HUES64 (cell line): ENCODE measurements at regions not wholly inside any gene's neighbourhood (a gene's known extent, or its start where the extent isn't known, plus 50 kb on each side); places are given as distances from the start of the nearest gene placed in this dataset.
"Not testable (repeated sequence)": the region's sequence is repeated elsewhere in the genome, so short reads cannot be mapped to it uniquely, and the experiment has no call there.

Source experiments
- H3K27ac ChIP-seq: 2 replicates; pipeline ENCODE4 v1.7.0; 2013; ENCODE audit warnings: low read depth, low read length, inconsistent platforms
- H3K27me3 ChIP-seq: 2 replicates; pipeline ENCODE4 v1.6.1; 2013; ENCODE audit warnings: mild to moderate bottlenecking, low read length; ENCODE audit not compliant: insufficient read depth
- H3K36me3 ChIP-seq: 2 replicates; pipeline ENCODE4 v1.6.1; 2013; ENCODE audit warnings: mild to moderate bottlenecking, low read length; ENCODE audit not compliant: insufficient read depth
- H3K4me1 ChIP-seq: 2 replicates; pipeline ENCODE4 v1.6.1; 2013; ENCODE audit warnings: mild to moderate bottlenecking, low read length, moderate library complexity; ENCODE audit not compliant: insufficient read depth
- H3K4me3 ChIP-seq: 2 replicates; pipeline ENCODE4 v1.5.1; 2013; ENCODE audit warnings: mild to moderate bottlenecking, low read length, moderate library complexity
- H3K9ac ChIP-seq: 2 replicates; pipeline ENCODE4 v1.6.1; 2013; ENCODE audit warnings: mild to moderate bottlenecking, low read depth, low read length
- H3K9me3 ChIP-seq: 2 replicates; pipeline ENCODE4 v1.6.1; 2013; ENCODE audit warnings: low read depth, low read length; ENCODE audit not compliant: insufficient read depth
- WGBS: fragments of 150-250, 120-280 bp; methylation state at CpG from one replicate; pipeline ENCODE4 v1.1.7; 2013; ENCODE audit warnings: missing lambda C conversion rate; 5-methylcytosine and 5-hydroxymethylcytosine counted together

DNA sequence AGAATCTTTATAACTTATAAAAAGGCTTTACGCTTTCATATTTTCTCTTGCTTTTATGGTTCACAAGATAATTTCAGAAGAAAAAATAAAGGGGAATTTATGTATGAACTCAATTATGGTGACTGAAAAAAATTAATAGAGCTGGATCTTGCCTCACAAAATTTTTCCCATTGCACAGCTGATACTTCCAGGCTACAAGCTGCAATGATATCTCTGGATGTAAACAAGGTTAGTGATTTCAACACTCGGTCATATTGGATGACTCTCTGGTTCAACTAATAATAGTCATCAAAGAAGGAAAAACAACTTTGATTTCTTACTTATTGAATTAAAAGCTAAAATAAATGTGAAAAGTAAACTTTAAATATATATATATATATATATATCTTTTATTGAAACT is 868.0 kb downstream of the FAT4 start:
- peaks cover 12% of the 10 kb centered on the region for H3K4me1 ChIP-seq
- no peaks in the 10 kb centered on the region for H3K27me3 ChIP-seq
- no peak overlapping the region for H3K4me3 ChIP-seq
- WGBS: 100% methylated on average over 1 of the region's 2 CpGs
- no peaks in the 10 kb centered on the region for H3K9me3 ChIP-seq
- no peak overlapping the region for H3K9ac ChIP-seq
- no peaks in the 10 kb centered on the region for H3K36me3 ChIP-seq
- no peak overlapping the region for H3K27ac ChIP-seq

DNA sequence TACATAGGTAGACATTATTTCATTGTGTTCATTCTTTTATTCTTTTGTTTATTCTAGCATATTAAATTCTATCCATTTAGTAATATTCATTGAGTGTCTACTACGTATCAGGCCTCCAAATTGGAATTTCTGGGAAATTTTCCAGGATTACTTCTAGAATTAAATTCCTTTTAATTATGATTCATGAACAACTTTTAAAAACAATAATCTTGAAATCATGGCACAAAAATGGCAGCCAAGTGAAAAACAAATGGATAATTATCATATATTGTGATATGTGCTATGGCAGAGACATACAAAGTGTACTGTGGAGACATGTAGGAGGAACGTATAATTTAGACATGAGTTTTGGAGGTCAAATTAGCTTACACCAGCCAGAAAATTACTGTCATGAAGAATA is 868.5 kb downstream of the FAT4 start:
- H3K27ac ChIP-seq: no peak overlapping the region
- H3K9me3 ChIP-seq: no peaks in the 10 kb centered on the region
- 100% methylated on average over 1 of the region's 2 CpGs for WGBS
- no peak overlapping the region for H3K9ac ChIP-seq
- no peaks in the 10 kb centered on the region for H3K27me3 ChIP-seq
- no peaks in the 10 kb centered on the region for H3K36me3 ChIP-seq
- H3K4me3 ChIP-seq: no peak overlapping the region
- peaks cover 12% of the 10 kb centered on the region for H3K4me1 ChIP-seq

DNA sequence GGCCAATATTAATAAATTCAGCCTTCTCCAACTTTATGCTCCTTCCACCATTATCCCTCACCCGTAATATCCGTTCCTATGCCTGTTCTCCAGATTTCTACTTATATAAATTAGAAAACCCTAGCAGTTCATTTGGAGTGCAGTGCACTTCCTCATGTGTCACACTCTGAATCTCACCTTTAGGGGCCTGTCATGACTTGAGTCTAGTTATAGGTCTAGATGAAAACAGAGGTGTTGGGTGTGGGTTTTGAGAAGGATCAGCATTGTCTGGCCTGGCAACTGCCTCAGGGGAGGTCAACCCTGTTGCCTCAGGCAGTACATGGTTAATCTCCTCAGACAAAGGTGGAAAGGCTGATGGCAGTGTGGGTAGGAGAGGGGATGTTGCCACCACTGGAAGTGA is 876.8 kb downstream of the FAT4 start:
- no peaks in the 10 kb centered on the region for H3K9me3 ChIP-seq
- H3K9ac ChIP-seq: no peak overlapping the region
- no peaks in the 10 kb centered on the region for H3K27me3 ChIP-seq
- no peak overlapping the region for H3K4me3 ChIP-seq
- no peaks in the 10 kb centered on the region for H3K4me1 ChIP-seq
- H3K27ac ChIP-seq: no peak overlapping the region
- WGBS: 91% methylated on average over 2 of the region's 2 CpGs
- H3K36me3 ChIP-seq: no peaks in the 10 kb centered on the region

DNA sequence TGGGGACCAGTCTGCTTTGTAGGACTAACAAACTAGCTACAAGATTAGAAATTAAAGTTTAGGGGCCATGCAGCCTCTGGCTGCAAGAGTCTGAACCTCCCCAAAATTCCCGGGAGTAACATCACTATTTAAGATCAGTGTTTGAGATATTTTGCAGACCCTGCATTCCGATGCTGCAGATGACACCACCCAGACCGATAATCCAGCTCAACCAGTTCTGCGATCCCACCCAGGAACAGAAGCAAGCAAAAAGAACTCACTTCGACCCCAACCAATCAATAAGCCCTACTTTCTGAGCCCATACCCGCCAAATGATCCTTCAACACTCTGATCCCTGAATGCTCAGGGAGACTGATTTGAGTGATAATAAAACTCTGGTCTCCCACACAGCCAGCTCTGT is 877.8 kb downstream of the FAT4 start:
- H3K36me3 ChIP-seq: no peaks in the 10 kb centered on the region
- 98% methylated on average over 6 of the region's 6 CpGs for WGBS
- no peak overlapping the region for H3K27ac ChIP-seq
- no peaks in the 10 kb centered on the region for H3K9me3 ChIP-seq
- no peaks in the 10 kb centered on the region for H3K4me1 ChIP-seq
- no peak overlapping the region for H3K9ac ChIP-seq
- H3K4me3 ChIP-seq: no peak overlapping the region
- no peaks in the 10 kb centered on the region for H3K27me3 ChIP-seq

DNA sequence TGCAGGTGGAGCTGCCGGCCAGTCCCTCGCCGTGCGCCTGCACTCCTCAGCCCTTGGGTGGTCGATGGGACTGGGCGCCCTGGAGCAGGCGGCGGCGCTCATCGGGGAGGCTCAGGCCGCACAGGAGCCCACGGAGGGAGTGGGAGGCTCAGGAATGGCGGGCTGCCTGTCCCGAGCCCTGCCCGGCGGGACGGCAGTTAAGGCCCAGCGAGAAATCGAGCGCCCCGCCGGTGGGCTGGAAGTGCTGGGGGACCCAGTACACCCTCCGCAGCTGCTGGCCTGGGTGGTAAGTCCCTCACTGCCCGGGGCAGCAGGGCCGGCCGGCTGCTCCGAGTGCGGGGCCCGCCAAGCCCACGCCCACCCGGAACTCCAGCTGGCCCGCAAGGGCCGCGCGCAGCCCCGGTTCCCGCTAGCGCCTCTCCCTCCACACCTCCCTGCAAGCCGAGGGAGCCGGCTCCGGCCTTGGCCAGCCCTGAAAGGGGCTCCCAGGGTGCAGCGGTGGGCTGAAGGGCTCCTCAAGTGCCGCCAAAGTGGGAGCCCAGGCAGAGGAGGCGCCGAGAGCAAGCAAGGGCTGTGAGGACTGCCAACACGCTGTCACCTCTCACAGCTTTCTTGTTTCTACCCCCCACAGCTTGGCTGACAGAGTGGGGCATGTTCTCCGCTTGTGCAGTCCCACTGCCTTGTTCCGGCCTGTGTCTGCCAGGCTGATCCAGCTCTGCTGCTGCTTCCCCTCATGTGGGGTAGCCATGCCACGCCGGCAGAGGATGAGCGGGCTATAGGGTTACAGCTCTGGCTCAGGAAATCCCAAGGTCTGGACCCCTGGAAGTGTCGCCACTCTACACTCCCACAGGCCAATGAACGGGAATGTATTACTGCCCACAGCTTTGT is 886.7 kb downstream of the FAT4 start:
- H3K27ac ChIP-seq, H3K4me1 ChIP-seq, H3K9me3 ChIP-seq, H3K9ac ChIP-seq, H3K4me3 ChIP-seq, H3K36me3 ChIP-seq, H3K27me3 ChIP-seq: not testable (repeated sequence)
- WGBS: 94% methylated on average over 53 of the region's 53 CpGs

DNA sequence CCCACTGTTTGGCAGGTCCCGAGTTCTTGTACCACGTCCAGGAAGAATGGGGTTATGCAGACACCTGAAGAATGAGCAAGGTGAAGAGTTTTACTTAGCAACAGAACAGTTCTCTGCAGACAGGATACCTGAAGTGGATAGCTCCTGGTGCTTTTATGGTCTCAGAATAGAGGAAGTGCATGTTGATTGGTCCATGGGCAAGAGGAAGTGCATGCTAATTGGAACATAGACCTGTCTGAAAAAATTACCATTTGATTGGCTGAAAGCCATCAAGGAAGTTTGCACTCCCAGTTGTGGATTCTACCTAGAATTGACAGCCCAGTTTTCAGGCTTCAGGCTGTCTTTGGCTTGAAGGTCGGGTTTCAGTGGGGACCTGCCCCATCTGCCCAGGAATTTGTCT is 887.5 kb downstream of the FAT4 start:
- Histone ChIP-seq H3K27me3 (no peaks in the 10 kb centered on the region), H3K9me3 (peaks cover 4% of the 10 kb centered on the region; the same call in 1 of the 2 replicates), H3K36me3 (no peaks in the 10 kb centered on the region), H3K4me3 (no peak overlapping the region), H3K4me1 (no peaks in the 10 kb centered on the region), H3K27ac (no peak overlapping the region), H3K9ac (no peak overlapping the region)
- WGBS: 98% methylated on average over 3 of the region's 3 CpGs

DNA sequence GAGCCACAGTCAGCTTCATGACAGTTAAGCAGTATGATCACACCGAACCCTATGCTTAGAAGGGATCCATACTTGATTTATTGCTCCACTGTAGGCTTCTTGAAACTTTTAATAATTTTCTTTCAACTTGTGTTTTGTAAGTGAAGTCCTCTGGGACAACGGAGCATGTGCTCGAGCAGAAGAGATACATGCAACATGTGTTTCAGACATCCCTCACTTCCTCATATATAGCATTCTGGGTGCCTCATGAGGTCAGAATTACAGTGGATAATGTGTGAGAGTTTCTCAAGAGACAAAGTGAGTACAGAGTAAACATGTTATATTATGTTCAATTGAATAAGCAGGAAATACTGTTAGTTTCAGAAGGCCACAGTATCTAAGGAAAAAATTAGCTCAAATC is 893.2 kb downstream of the FAT4 start:
- no peaks in the 10 kb centered on the region for H3K36me3 ChIP-seq
- 100% methylated on average over 1 of the region's 3 CpGs for WGBS
- no peaks in the 10 kb centered on the region for H3K27me3 ChIP-seq
- H3K9me3 ChIP-seq: no peaks in the 10 kb centered on the region
- no peak overlapping the region for H3K27ac ChIP-seq
- H3K4me1 ChIP-seq: no peaks in the 10 kb centered on the region
- no peak overlapping the region for H3K9ac ChIP-seq
- H3K4me3 ChIP-seq: no peak overlapping the region

DNA sequence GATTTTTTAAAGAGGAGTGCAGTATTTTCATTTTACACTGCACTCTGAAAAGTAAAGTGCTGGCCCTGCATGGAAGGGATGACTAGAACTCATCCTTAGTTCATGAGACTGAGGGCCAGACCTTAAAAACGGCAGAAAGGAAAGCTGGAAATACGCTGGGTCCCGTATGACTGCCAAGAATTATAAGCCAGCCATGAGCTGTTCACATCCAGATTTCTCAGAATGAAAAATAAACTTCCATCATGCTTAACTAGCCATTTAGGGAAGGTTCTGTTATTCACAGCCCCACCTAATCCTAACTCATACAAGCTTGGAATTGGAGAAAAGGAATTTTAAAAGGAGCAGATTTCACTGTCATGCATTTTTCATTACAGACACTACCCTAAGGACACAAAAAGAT is 894.4 kb downstream of the FAT4 start:
- WGBS: over 99% methylated on average over 3 of the region's 3 CpGs

DNA sequence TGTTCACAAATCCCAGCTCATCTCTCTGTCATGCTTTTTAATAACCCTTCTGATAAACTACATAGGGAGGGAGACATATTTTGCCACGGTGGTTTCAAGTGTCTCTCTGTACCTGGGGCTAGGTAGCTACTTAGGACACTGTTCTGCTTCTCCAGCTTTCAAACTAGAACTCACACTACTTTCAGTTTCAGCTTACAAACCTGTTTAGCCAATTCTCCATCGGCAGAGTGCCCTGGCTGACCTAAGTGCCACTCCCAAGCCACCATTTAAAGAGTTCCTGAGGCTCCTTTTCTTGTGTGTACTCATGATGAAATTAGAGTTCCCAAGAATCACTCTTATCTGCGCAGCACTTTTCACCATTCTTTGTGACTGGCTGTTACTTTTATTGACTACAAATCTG is 899.2 kb downstream of the FAT4 start:
- no peaks in the 10 kb centered on the region for H3K9me3 ChIP-seq
- H3K4me1 ChIP-seq: no peaks in the 10 kb centered on the region
- no peak overlapping the region for H3K4me3 ChIP-seq
- no peak overlapping the region for H3K27ac ChIP-seq
- H3K36me3 ChIP-seq: no peaks in the 10 kb centered on the region
- no peak overlapping the region for H3K9ac ChIP-seq
- H3K27me3 ChIP-seq: no peaks in the 10 kb centered on the region
- 96% methylated on average over 3 of the region's 3 CpGs for WGBS

More for the DNA sequence above, 894.4 kb downstream of the FAT4 start:
- H3K9me3 ChIP-seq: no peaks in the 10 kb centered on the region
- H3K4me1 ChIP-seq: no peaks in the 10 kb centered on the region
- H3K9ac ChIP-seq: no peak overlapping the region
- H3K36me3 ChIP-seq: no peaks in the 10 kb centered on the region
- H3K27ac ChIP-seq: no peak overlapping the region
- no peak overlapping the region for H3K4me3 ChIP-seq
- no peaks in the 10 kb centered on the region for H3K27me3 ChIP-seq

DNA sequence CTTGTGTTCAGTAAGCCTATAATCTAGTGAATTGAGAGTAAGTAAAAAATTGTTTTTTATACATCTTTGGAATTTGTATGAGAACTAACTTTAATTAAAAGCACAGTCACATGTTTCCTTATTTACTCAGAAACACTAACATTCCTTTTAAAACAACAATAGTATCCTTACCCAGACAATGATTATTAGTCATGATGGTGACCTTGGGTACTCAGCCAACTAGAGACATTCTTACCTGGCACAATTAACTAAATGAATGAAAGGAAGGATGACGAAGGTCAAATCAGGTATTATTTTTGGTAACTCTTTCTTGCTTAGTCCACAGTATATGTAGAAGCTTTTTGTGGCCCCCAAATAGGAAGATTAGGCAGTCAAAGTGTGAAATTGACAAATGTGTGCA is 901.0 kb downstream of the FAT4 start:
- Histone ChIP-seq H3K9me3 (no peaks in the 10 kb centered on the region), H3K9ac (no peak overlapping the region), H3K27ac (no peak overlapping the region), H3K27me3 (no peaks in the 10 kb centered on the region), H3K36me3 (no peaks in the 10 kb centered on the region), H3K4me3 (no peak overlapping the region), H3K4me1 (no peaks in the 10 kb centered on the region)
- 93% methylated on average over 1 of the region's 1 CpG for WGBS

DNA sequence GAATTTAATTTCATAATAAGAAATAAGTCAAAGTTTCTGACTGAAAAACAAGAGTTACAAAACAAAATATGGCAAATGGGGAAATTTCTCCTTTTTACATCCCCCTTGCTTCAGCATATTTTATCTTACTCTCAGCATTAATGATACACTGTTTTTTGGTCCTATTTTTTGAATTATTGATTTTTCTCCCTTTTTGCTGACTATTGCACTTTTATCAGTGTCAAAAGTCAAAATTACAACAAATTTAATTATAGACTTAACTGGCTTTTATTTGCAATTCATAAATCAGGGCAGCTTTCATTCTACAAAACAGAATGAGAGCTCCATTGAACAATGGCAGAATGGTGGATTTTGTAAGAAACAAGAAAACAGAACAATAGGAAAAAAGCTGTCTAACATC is 901.9 kb downstream of the FAT4 start:
- Histone ChIP-seq H3K27me3 (no peaks in the 10 kb centered on the region), H3K4me3 (no peak overlapping the region), H3K27ac (no peak overlapping the region), H3K9ac (no peak overlapping the region), H3K4me1 (no peaks in the 10 kb centered on the region), H3K9me3 (no peaks in the 10 kb centered on the region), H3K36me3 (no peaks in the 10 kb centered on the region)

DNA sequence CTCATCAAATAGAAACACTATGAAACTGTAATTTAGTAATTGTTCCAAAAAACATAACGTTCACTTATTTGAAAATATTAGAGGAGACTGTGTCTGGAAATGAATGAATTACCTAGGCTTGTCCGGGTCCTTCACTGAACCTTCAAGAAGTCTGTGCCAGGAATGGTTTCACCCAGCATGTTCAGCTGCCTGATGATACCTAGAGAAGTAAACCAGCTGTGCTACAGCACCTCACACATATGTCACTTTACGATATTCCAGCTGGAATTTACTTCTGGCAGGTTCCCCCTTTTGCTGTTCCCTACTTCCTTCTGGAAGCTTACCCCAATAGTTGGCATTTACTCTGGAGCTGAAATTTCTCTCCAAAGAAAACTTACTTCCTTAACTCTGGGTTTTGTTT is 906.5 kb downstream of the FAT4 start:
- no peaks in the 10 kb centered on the region for H3K36me3 ChIP-seq
- WGBS: 97% methylated on average over 3 of the region's 3 CpGs
- H3K9ac ChIP-seq: no peak overlapping the region
- H3K4me1 ChIP-seq: no peaks in the 10 kb centered on the region
- H3K4me3 ChIP-seq: no peak overlapping the region
- H3K27ac ChIP-seq: no peak overlapping the region
- no peaks in the 10 kb centered on the region for H3K9me3 ChIP-seq
- H3K27me3 ChIP-seq: no peaks in the 10 kb centered on the region
